ENCODE measurements at regions not wholly inside any gene's neighbourhood (a gene's known extent, or its start where the extent isn't known, plus 50 kb on each side); places are given as distances from the start of the nearest gene placed in this dataset.

GRCh38 chr16:86334079-86334635 lies 176.2 kb upstream of the FOXF1 start:
- in situ Hi-C loops (cut with MboI; ENCODE audit: low pct_unique_long_range_greater_than_20kb, low sequenced_read_pairs, unreplicated experiment), result no loop called here
- no peak for DNase-seq (ENCODE audit: low spot score)
- TF ChIP-seq CTCF (IDR thresholded peaks at IDR 0.05; ENCODE audit: extremely low read depth, insufficient read depth, missing control alignments), result no peak

GRCh38 chr16:86335266-86336172 lies 174.8 kb upstream of the FOXF1 start:
- no peak for DNase-seq (ENCODE audit: low spot score)
- in situ Hi-C loops (cut with MboI; ENCODE audit: low pct_unique_long_range_greater_than_20kb, low sequenced_read_pairs, unreplicated experiment), result no loop called here
- no peak for TF ChIP-seq CTCF (IDR thresholded peaks at IDR 0.05; ENCODE audit: extremely low read depth, insufficient read depth, missing control alignments)

DNA sequence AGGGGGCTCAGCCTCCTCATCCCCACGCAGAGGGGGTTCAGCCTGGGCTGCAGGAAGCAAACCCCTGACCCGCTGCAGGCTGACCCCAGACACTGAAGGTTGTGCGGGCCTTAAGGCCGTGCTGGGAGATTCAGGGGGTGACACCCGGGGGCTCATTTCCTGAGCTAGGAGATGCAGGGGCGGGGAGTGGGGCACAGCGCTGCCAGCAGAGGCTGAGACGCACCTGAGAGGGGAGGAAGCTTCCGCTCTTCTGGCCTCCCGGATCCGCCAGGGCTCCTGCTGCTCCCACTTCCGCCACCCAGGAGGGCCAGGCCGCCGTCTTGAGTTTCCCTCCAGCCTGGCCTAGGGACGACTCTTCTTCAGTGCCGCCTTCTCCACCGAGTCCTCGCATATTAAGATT lies 173.2 kb upstream of the FOXF1 start:
- TF ChIP-seq CTCF (IDR thresholded peaks at IDR 0.05; ENCODE audit: extremely low read depth, insufficient read depth, missing control alignments), result no peak
- DNase-seq (ENCODE audit: low spot score), result no peak
- in situ Hi-C loops (cut with MboI; ENCODE audit: low pct_unique_long_range_greater_than_20kb, low sequenced_read_pairs, unreplicated experiment), result no loop called here

DNA sequence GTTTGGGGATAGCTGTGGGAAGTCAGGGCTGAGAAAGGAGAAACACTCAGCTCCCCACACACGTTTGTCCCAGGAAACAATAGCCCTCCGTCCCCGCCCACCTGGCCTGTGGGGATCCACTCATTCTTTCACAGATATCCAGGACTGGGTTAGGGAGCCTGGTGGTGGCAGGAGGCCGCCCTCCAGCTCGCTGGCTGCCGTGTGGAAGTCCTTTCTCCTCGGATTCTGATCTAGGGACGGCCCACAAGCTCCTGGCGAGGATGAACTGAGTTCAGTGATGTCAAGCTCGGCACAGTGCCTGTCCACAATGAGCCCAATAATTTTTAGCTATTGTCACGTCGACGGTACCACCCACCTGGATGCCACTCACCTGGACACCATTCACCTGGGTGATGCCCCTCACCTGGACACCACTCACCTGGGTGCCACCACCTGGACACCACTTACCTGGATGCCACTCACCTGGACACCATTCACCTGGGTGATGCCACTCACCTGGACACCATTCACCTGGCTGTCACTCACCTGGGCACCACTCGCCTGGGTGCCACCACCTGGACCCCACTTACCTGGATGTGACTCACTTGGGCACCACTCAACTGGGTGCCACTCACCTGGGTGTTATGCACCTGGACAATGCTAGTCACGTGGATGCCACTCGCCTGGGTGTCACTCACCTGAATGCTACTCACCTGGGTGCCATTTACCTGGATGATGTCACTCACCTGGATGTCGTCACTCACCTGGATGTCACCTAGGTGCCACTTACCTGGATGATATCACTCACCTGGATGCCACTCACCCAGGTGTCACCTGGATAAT lies 172.5 kb upstream of the FOXF1 start:
- in situ Hi-C loops (cut with MboI; ENCODE audit: low pct_unique_long_range_greater_than_20kb, low sequenced_read_pairs, unreplicated experiment), result no loop called here
- TF ChIP-seq CTCF (IDR thresholded peaks at IDR 0.05; ENCODE audit: extremely low read depth, insufficient read depth, missing control alignments), result no peak
- DNase-seq (ENCODE audit: low spot score), result no peak

DNA sequence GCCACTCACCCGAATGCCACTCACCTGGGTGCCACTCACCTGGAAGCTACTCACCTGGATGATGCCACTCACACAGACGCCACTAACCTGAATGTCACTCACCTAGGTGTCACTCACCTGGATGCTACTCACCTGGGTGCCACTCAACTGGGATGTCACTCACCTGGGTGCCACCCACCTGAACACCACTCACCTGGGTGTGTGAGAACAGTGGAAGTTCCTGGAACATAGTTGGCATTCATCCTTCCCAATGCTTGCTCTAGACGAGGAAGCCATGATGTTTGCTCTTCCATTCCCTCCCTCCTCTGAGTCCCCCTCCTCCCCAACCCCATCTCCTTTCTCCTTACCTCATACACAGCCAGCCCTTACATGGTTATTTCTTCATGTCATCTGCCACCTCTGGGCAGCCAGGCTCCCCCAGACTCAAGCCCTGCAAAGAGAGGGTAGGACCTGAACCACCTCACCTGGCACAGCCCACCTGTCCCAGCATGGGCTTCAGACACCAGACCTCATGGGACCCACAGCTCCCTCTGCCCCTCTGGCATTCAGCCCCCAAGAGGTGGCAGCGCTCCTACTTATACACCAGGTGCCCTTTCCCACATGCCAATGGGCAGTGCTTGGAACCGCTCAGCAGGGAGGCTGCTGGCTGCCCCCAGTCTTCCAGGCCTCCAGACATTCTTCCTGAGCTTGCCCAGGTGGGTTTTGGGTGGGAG lies 171.8 kb upstream of the FOXF1 start:
- no peak for DNase-seq (ENCODE audit: low spot score)
- no peak for TF ChIP-seq CTCF (IDR thresholded peaks at IDR 0.05; ENCODE audit: extremely low read depth, insufficient read depth, missing control alignments)
- in situ Hi-C loops (cut with MboI; ENCODE audit: low pct_unique_long_range_greater_than_20kb, low sequenced_read_pairs, unreplicated experiment), result no loop called here

Measured in GM13977 (cell line).